HL-60 (cell line): ENCODE measurements at regions not wholly inside any gene's neighbourhood (a gene's known extent, or its start where the extent isn't known, plus 50 kb on each side); places are given as distances from the start of the nearest gene placed in this dataset.

Experiments used
- DNase-seq, 2 experiments: peaks; one replicate each; pipeline ENCODE4 v3.0.0-alpha.2; 2010 to 2020; ENCODE audit warnings: low read depth in 1 of 2, low spot score in 1 of 2
- H3K27ac ChIP-seq: fragments of 250-450 bp; sonication (Bioruptor Pico); replicated peaks from 2 replicates; pipeline ENCODE4 v1.5.1; 2020; ENCODE audit warnings: mild to moderate bottlenecking, moderate library complexity
- H3K27me3 ChIP-seq: fragments of 250-450 bp; sonication (Bioruptor Pico); 2 replicates; pipeline ENCODE4 v1.5.1; 2021; ENCODE audit warnings: mild to moderate bottlenecking, moderate library complexity; ENCODE audit not compliant: insufficient read depth, poor library complexity, severe bottlenecking
- H3K4me3 ChIP-seq: replicated peaks from 2 replicates; pipeline ENCODE4 v1.5.1; 2011; ENCODE audit warnings: mild to moderate bottlenecking, control low read depth, low read length; ENCODE audit not compliant: insufficient read depth
- GABPA ChIP-seq: IDR thresholded peaks from 2 replicates; pipeline ENCODE4 v1.6.1; 2012; ENCODE audit warnings: low read depth
- POLR2AphosphoS5 ChIP-seq: IDR thresholded peaks from 2 replicates; pipeline ENCODE4 v1.6.1; 2012; ENCODE audit warnings: low read depth
- SPI1 ChIP-seq: IDR thresholded peaks from 2 replicates; pipeline ENCODE4 v1.6.1; 2012; ENCODE audit warnings: low read depth, mild to moderate bottlenecking, borderline replicate concordance
- TF ChIP-seq, protein P1 (sequence below): IDR thresholded peaks from 2 replicates; pipeline ENCODE4 v1.6.1; 2012; ENCODE audit warnings: low read depth; ENCODE audit not compliant: insufficient replicate concordance
- TF ChIP-seq, protein P2 (sequence below): IDR thresholded peaks from one replicate; pipeline ENCODE4 v1.5.1; 2011; ENCODE audit warnings: low read length, control low read depth, inconsistent platforms; ENCODE audit not compliant: insufficient read depth

DNA sequence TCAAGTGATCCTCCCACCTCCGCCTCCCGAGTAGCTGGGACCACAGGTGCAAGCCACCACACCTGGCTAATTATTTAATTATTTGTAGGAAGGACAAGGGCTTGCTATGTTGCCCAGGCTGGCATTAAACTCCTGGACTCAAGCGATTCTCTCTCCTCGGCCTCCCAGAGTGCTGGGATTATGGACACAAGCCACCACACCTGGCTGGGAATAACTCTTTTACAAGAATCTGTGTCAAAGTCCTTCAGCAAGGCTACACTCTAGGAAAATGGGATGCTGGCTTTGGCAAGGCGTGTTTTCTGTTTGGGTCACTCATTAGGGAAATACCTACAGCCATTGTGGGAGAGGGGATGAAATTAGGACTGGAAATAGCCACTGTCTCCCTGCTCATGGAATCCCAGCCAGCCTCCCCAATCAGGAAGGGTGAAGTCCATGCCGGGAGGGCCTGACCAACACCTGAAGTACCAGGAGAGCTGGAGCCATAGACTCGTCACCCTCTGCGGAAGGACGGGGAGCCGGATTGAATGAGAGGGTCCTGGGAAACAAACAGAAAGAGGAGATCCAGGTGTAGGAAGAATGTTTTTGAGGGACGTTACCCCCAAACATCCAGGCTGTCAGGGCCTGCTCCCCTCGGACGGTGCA is 72.2 kb upstream of the MYL10 start:
- Histone ChIP-seq H3K4me3 (no peak overlapping the region), H3K27me3 (no peaks in the 10 kb centered on the region), H3K27ac (no peak overlapping the region)
- no peak for DNase-seq
- TF ChIP-seq POLR2AphosphoS5 (no peak), SPI1 (no peak), GABPA (no peak)
- TF ChIP-seq, protein P1, sequence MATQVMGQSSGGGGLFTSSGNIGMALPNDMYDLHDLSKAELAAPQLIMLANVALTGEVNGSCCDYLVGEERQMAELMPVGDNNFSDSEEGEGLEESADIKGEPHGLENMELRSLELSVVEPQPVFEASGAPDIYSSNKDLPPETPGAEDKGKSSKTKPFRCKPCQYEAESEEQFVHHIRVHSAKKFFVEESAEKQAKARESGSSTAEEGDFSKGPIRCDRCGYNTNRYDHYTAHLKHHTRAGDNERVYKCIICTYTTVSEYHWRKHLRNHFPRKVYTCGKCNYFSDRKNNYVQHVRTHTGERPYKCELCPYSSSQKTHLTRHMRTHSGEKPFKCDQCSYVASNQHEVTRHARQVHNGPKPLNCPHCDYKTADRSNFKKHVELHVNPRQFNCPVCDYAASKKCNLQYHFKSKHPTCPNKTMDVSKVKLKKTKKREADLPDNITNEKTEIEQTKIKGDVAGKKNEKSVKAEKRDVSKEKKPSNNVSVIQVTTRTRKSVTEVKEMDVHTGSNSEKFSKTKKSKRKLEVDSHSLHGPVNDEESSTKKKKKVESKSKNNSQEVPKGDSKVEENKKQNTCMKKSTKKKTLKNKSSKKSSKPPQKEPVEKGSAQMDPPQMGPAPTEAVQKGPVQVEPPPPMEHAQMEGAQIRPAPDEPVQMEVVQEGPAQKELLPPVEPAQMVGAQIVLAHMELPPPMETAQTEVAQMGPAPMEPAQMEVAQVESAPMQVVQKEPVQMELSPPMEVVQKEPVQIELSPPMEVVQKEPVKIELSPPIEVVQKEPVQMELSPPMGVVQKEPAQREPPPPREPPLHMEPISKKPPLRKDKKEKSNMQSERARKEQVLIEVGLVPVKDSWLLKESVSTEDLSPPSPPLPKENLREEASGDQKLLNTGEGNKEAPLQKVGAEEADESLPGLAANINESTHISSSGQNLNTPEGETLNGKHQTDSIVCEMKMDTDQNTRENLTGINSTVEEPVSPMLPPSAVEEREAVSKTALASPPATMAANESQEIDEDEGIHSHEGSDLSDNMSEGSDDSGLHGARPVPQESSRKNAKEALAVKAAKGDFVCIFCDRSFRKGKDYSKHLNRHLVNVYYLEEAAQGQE = no peak
- TF ChIP-seq, protein P2, sequence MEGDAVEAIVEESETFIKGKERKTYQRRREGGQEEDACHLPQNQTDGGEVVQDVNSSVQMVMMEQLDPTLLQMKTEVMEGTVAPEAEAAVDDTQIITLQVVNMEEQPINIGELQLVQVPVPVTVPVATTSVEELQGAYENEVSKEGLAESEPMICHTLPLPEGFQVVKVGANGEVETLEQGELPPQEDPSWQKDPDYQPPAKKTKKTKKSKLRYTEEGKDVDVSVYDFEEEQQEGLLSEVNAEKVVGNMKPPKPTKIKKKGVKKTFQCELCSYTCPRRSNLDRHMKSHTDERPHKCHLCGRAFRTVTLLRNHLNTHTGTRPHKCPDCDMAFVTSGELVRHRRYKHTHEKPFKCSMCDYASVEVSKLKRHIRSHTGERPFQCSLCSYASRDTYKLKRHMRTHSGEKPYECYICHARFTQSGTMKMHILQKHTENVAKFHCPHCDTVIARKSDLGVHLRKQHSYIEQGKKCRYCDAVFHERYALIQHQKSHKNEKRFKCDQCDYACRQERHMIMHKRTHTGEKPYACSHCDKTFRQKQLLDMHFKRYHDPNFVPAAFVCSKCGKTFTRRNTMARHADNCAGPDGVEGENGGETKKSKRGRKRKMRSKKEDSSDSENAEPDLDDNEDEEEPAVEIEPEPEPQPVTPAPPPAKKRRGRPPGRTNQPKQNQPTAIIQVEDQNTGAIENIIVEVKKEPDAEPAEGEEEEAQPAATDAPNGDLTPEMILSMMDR = no peak

DNA sequence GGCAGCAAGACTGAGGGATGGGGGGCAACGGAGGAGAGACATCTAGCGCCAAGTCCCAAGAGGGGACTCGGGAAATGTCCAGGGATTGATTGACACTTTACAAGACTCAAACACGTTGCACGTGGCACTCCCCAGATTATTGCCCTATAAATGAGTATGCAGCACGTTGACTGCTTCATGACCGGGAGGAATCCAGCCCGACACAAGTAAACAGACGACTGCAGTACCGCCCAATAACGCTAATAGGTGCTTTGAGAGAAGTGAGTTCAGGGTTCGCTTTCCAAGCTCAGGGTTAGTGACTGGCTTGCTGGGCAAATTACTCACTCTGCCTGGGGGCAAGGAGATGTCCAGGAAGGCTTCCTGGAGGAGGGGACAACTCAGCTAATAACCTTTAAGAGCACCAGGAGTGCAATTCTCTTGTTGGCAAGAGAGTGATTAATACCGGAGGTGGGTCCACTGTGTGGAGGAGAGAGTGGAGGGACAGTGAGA is 73.3 kb upstream of the MYL10 start:
- DNase-seq = no peak
- Histone ChIP-seq H3K27me3 (no peaks in the 10 kb centered on the region), H3K27ac (no peak overlapping the region), H3K4me3 (no peak overlapping the region)
- TF ChIP-seq, protein P2 = no peak
- TF ChIP-seq POLR2AphosphoS5 = no peak
- TF ChIP-seq, protein P1 = no peak
- no peak for TF ChIP-seq SPI1
- no peak for TF ChIP-seq GABPA

DNA sequence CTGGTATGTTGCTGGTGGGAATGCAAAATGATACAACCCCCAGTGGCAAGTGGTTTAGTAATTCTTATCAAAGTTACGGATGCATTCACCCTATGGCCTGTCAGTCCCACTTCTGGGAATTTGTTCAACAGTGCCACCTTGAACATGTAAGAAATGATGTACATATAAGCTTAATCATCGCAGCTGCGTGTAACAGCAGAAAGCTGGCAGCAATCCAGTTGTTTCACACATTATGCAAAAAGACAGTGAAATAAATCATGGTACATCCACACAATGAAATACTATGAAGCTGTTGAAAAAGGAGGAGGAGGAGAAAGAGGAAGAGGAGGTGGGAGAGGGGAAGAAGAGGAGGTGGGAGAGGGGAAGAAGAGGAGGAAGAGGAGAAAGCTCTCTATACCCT is 76.2 kb upstream of the MYL10 start:
- no peak overlapping the region for H3K27ac ChIP-seq
- H3K27me3 ChIP-seq = no peaks in the 10 kb centered on the region

More for the DNA sequence above, 76.2 kb upstream of the MYL10 start:
- H3K4me3 ChIP-seq = no peak overlapping the region
- no peak for TF ChIP-seq GABPA
- TF ChIP-seq, protein P2 = no peak
- TF ChIP-seq POLR2AphosphoS5 = no peak
- peak; percentile 64; the same call in 1 of the 2 replicates for TF ChIP-seq SPI1
- peak; percentile 39 to 57 for DNase-seq
